DOHH2 (cell line): ENCODE measurements at regions not wholly inside any gene's neighbourhood (a gene's known extent, or its start where the extent isn't known, plus 50 kb on each side); places are given as distances from the start of the nearest gene placed in this dataset.

Experiments used
- H3F3A ChIP-seq: fragments of 200-600 bp; sonication (generic), shearing (Covaris generic); 2 replicates; pipeline ENCODE4 v1.6.0; 2016; ENCODE audit warnings: antibody characterized with exemption, mild to moderate bottlenecking; ENCODE audit not compliant: control insufficient read depth, insufficient read depth
- H3K27ac ChIP-seq: fragments of 200-600 bp; sonication (generic); 2 replicates; pipeline ENCODE4 v1.5.1; 2014; ENCODE audit warnings: low read depth, mild to moderate bottlenecking, low read length, moderate library complexity
- H3K27me3 ChIP-seq: fragments of 200-600 bp; sonication (generic); 2 replicates; pipeline ENCODE4 v1.6.1; 2014; ENCODE audit warnings: mild to moderate bottlenecking, low read length, mixed read lengths; ENCODE audit not compliant: control insufficient read depth
- H3K36me3 ChIP-seq: fragments of 200-600 bp; sonication (generic); 2 replicates; pipeline ENCODE4 v1.6.1; 2014; ENCODE audit warnings: mild to moderate bottlenecking, low read length, moderate library complexity, mixed read lengths; ENCODE audit not compliant: control insufficient read depth
- H3K4me1 ChIP-seq: fragments of 200-600 bp; sonication (generic); 2 replicates; pipeline ENCODE4 v1.6.1; 2014; ENCODE audit warnings: mild to moderate bottlenecking, low read length, mixed read lengths; ENCODE audit not compliant: control insufficient read depth
- H3K4me2 ChIP-seq: fragments of 200-600 bp; sonication (generic); 2 replicates; pipeline ENCODE4 v1.6.0; 2014; ENCODE audit warnings: mild to moderate bottlenecking, low read length, moderate library complexity
- H3K4me3 ChIP-seq: fragments of 200-600 bp; sonication (generic); 2 replicates; pipeline ENCODE4 v1.5.1; 2014; ENCODE audit warnings: mild to moderate bottlenecking, low read length, mixed read lengths
- H3K79me2 ChIP-seq: fragments of 200-600 bp; sonication (generic); 2 replicates; pipeline ENCODE4 v1.6.1; 2014; ENCODE audit warnings: mild to moderate bottlenecking, low read length, mixed read lengths; ENCODE audit not compliant: control insufficient read depth
- H3K9me2 ChIP-seq: fragments of 200-600 bp; sonication (generic); replicated peaks from 2 replicates; pipeline ENCODE4 v1.6.1; 2014; ENCODE audit warnings: mild to moderate bottlenecking, low read length, mixed read lengths; ENCODE audit not compliant: control insufficient read depth
- H3K9me3 ChIP-seq: fragments of 200-600 bp; sonication (generic); 2 replicates; pipeline ENCODE4 v1.6.1; 2014; ENCODE audit warnings: antibody characterized with exemption, low read length, mixed read lengths; ENCODE audit not compliant: control insufficient read depth, insufficient read depth
- H4K20me1 ChIP-seq: fragments of 200-600 bp; sonication (generic); 2 replicates; pipeline ENCODE4 v1.6.0; 2014; ENCODE audit warnings: low read depth, mild to moderate bottlenecking, antibody characterized with exemption, low read length, moderate library complexity; ENCODE audit not compliant: control insufficient read depth, insufficient read depth
- CTCF ChIP-seq: fragments of 200-600 bp; sonication (generic); IDR thresholded peaks from one replicate; pipeline ENCODE4 v1.5.1; 2014; ENCODE audit warnings: antibody characterized with exemption, mild to moderate bottlenecking, low read depth, low read length; ENCODE audit not compliant: poor library complexity, severe bottlenecking
- EZH2phosphoT487 ChIP-seq: fragments of 200-600 bp; sonication (generic); IDR thresholded peaks from 2 replicates; pipeline ENCODE4 v1.6.1; 2017; ENCODE audit warnings: borderline replicate concordance, mild to moderate bottlenecking, antibody characterized with exemption, low read length, moderate library complexity, mixed read lengths

GRCh38 chr10:83617692-83618545 lies 521.4 kb upstream of the GHITM start:
- TF ChIP-seq EZH2phosphoT487 (no peak), CTCF (no peak)
- H3K4me1 ChIP-seq = no peaks in the 10 kb centered on the region
- no peak overlapping the region for H3K4me3 ChIP-seq
- H3K36me3 ChIP-seq = no peaks in the 10 kb centered on the region
- no peaks in the 10 kb centered on the region for H3K79me2 ChIP-seq
- no peaks in the 10 kb centered on the region for H3K9me2 ChIP-seq
- no peaks in the 10 kb centered on the region for H3K9me3 ChIP-seq
- no peaks in the 10 kb centered on the region for H4K20me1 ChIP-seq
- no peak overlapping the region for H3K27ac ChIP-seq
- H3K4me2 ChIP-seq = no peak overlapping the region
- no peaks in the 10 kb centered on the region for H3F3A ChIP-seq
- H3K27me3 ChIP-seq = no peaks in the 10 kb centered on the region

GRCh38 chr10:83625831-83626360 lies 513.4 kb upstream of the GHITM start:
- H3K9me2 ChIP-seq = no peaks in the 10 kb centered on the region
- no peaks in the 10 kb centered on the region for H3K4me1 ChIP-seq
- no peaks in the 10 kb centered on the region for H3F3A ChIP-seq
- no peaks in the 10 kb centered on the region for H4K20me1 ChIP-seq
- TF ChIP-seq CTCF = no peak
- no peak for TF ChIP-seq EZH2phosphoT487
- no peaks in the 10 kb centered on the region for H3K79me2 ChIP-seq
- H3K4me3 ChIP-seq = no peak overlapping the region
- no peak overlapping the region for H3K27ac ChIP-seq
- no peaks in the 10 kb centered on the region for H3K27me3 ChIP-seq
- H3K4me2 ChIP-seq = no peak overlapping the region
- H3K36me3 ChIP-seq = no peaks in the 10 kb centered on the region
- no peaks in the 10 kb centered on the region for H3K9me3 ChIP-seq

GRCh38 chr10:83632701-83633100 lies 506.6 kb upstream of the GHITM start:
- TF ChIP-seq CTCF = no peak
- no peak for TF ChIP-seq EZH2phosphoT487
- Histone ChIP-seq H3K79me2 (no peaks in the 10 kb centered on the region), H3K27ac (no peak overlapping the region), H3K4me3 (no peak overlapping the region), H3K36me3 (no peaks in the 10 kb centered on the region), H3K9me2 (no peaks in the 10 kb centered on the region), H3K4me1 (no peaks in the 10 kb centered on the region), H3K4me2 (no peak overlapping the region), H4K20me1 (no peaks in the 10 kb centered on the region), H3K9me3 (no peaks in the 10 kb centered on the region), H3F3A (no peaks in the 10 kb centered on the region), H3K27me3 (no peaks in the 10 kb centered on the region)
